OCI-LY7 (cell line): ENCODE measurements at regions not wholly inside any gene's neighbourhood (a gene's known extent, or its start where the extent isn't known, plus 50 kb on each side); places are given as distances from the start of the nearest gene placed in this dataset.

Experiments
- CTCF ChIP-seq: fragments of 200-600 bp; sonication (generic); conservative IDR thresholded peaks from 2 replicates; pipeline ENCODE4 v1.5.1; 2014; ENCODE audit warnings: mild to moderate bottlenecking, antibody characterized with exemption, low read length, moderate library complexity, mixed read lengths
- EZH2phosphoT487 ChIP-seq: fragments of 200-600 bp; sonication (generic); IDR thresholded peaks from 2 replicates; pipeline ENCODE4 v1.6.1; 2018; ENCODE audit warnings: low read depth, borderline replicate concordance, mild to moderate bottlenecking, mixed run types, antibody characterized with exemption, low read length, moderate library complexity, mixed read lengths

- no peak for TF ChIP-seq CTCF
- TF ChIP-seq EZH2phosphoT487 = no peak
Measured at GRCh38 chr10:36581237-36581636, 544.2 kb upstream of the ANKRD30A start.
